ENCODE measurements at regions not wholly inside any gene's neighbourhood (a gene's known extent, or its start where the extent isn't known, plus 50 kb on each side); places are given as distances from the start of the nearest gene placed in this dataset.

- H3K4me1 ChIP-seq (ENCODE audit: insufficient read depth, low read length): no peaks in the 10 kb centered on the region
- WGBS (ENCODE audit: low lambda C conversion rate): 18% methylated on average over 6 of the region's 6 CpGs
- H3K27me3 ChIP-seq (ENCODE audit: control insufficient read depth in 1 of 2, insufficient read depth in 2 of 2, low read length in 2 of 2): no peaks in the 10 kb centered on the region
- intact Hi-C loops (cut with micrococcal nuclease; ENCODE audit: unreplicated experiment): no loop called here
- H3K36me3 ChIP-seq (replicated peaks in 1 of 2; ENCODE audit: control insufficient read depth in 1 of 2, insufficient read depth in 2 of 2, low read length in 2 of 2): no peaks in the 10 kb centered on the region
- H3K4me2 ChIP-seq (ENCODE audit: low read depth, low read length): no peak overlapping the region
- H4K20me1 ChIP-seq (ENCODE audit: insufficient read depth, low read length): no peaks in the 10 kb centered on the region
- ChIA-PET CTCF (ENCODE audit: low intra/inter-chr PET ratio, low total read pairs) (no interaction called here), POLR2A (no interaction called here)
- no peak overlapping the region for H3K27ac ChIP-seq (ENCODE audit: extremely low read length, insufficient read depth, low read length)
- no peaks in the 10 kb centered on the region for H3K9me3 ChIP-seq (ENCODE audit: low read length)
- in situ Hi-C loops (cut with HindIII; ENCODE audit: extremely low pct_ligation_motif_present, low pct_unique_long_range_greater_than_20kb): no loop called here
- H2AFZ ChIP-seq (ENCODE audit: low read length): no peak overlapping the region
- ATAC-seq (no peak), FAIRE-seq (no peak), DNase-seq (ENCODE audit: low spot score) (no peak)
- H3K4me3 ChIP-seq (replicated peaks in 1 of 3; ENCODE audit: insufficient read depth in 1 of 3, low read depth in 2 of 3, low read length in 3 of 3): no peak overlapping the region
- no peak overlapping the region for H3K9ac ChIP-seq (ENCODE audit: insufficient read depth, low read depth, low read length)
- no TSS peak for BruUV-seq (replicated peaks)
- H3K79me2 ChIP-seq (ENCODE audit: insufficient read depth, low read length): no peaks in the 10 kb centered on the region
- TF ChIP-seq HNRNPUL1 (IDR thresholded peaks at IDR 0.05; ENCODE audit: low read depth, low read length) (no peak), FOXK2 (IDR thresholded peaks at IDR 0.05) (no peak), ELK4 (CRISPR knock-in tag; IDR thresholded peaks at IDR 0.05; ENCODE audit: borderline replicate concordance) (no peak), HCFC1 (IDR thresholded peaks at IDR 0.05; ENCODE audit: low read depth, low read length) (no peak), ZNF232 (CRISPR knock-in tag; IDR thresholded peaks at IDR 0.05; ENCODE audit: borderline replicate concordance) (no peak), IRF2 (CRISPR knock-in tag; IDR thresholded peaks at IDR 0.05) (no peak), ERF (CRISPR knock-in tag; IDR thresholded peaks at IDR 0.05) (no peak), THYN1 (CRISPR knock-in tag; IDR thresholded peaks at IDR 0.05; ENCODE audit: borderline replicate concordance, low read depth) (no peak), ATF7 (IDR thresholded peaks at IDR 0.05) (no peak), ATF7 (CRISPR knock-in tag; IDR thresholded peaks at IDR 0.05) (no peak), ZFAT (CRISPR knock-in tag; conservative IDR thresholded peaks at IDR 0.05) (no peak), PAF1 (CRISPR knock-in tag; IDR thresholded peaks at IDR 0.05) (no peak)
- TF ChIP-seq, protein P1, sequence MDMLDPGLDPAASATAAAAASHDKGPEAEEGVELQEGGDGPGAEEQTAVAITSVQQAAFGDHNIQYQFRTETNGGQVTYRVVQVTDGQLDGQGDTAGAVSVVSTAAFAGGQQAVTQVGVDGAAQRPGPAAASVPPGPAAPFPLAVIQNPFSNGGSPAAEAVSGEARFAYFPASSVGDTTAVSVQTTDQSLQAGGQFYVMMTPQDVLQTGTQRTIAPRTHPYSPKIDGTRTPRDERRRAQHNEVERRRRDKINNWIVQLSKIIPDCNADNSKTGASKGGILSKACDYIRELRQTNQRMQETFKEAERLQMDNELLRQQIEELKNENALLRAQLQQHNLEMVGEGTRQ (IDR thresholded peaks at IDR 0.05; ENCODE audit: low read depth, low read length): no peak
- TF ChIP-seq, protein P1 (CRISPR knock-in tag; IDR thresholded peaks at IDR 0.05; ENCODE audit: borderline replicate concordance): no peak
- TF ChIP-seq, protein P2, sequence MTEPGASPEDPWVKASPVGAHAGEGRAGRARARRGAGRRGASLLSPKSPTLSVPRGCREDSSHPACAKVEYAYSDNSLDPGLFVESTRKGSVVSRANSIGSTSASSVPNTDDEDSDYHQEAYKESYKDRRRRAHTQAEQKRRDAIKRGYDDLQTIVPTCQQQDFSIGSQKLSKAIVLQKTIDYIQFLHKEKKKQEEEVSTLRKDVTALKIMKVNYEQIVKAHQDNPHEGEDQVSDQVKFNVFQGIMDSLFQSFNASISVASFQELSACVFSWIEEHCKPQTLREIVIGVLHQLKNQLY (CRISPR knock-in tag; IDR thresholded peaks at IDR 0.05): no peak
- TF ChIP-seq, protein P3, sequence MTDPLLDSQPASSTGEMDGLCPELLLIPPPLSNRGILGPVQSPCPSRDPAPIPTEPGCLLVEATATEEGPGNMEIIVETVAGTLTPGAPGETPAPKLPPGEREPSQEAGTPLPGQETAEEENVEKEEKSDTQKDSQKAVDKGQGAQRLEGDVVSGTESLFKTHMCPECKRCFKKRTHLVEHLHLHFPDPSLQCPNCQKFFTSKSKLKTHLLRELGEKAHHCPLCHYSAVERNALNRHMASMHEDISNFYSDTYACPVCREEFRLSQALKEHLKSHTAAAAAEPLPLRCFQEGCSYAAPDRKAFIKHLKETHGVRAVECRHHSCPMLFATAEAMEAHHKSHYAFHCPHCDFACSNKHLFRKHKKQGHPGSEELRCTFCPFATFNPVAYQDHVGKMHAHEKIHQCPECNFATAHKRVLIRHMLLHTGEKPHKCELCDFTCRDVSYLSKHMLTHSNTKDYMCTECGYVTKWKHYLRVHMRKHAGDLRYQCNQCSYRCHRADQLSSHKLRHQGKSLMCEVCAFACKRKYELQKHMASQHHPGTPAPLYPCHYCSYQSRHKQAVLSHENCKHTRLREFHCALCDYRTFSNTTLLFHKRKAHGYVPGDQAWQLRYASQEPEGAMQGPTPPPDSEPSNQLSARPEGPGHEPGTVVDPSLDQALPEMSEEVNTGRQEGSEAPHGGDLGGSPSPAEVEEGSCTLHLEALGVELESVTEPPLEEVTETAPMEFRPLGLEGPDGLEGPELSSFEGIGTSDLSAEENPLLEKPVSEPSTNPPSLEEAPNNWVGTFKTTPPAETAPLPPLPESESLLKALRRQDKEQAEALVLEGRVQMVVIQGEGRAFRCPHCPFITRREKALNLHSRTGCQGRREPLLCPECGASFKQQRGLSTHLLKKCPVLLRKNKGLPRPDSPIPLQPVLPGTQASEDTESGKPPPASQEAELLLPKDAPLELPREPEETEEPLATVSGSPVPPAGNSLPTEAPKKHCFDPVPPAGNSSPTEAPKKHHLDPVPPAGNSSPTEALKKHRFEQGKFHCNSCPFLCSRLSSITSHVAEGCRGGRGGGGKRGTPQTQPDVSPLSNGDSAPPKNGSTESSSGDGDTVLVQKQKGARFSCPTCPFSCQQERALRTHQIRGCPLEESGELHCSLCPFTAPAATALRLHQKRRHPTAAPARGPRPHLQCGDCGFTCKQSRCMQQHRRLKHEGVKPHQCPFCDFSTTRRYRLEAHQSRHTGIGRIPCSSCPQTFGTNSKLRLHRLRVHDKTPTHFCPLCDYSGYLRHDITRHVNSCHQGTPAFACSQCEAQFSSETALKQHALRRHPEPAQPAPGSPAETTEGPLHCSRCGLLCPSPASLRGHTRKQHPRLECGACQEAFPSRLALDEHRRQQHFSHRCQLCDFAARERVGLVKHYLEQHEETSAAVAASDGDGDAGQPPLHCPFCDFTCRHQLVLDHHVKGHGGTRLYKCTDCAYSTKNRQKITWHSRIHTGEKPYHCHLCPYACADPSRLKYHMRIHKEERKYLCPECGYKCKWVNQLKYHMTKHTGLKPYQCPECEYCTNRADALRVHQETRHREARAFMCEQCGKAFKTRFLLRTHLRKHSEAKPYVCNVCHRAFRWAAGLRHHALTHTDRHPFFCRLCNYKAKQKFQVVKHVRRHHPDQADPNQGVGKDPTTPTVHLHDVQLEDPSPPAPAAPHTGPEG (CRISPR knock-in tag; IDR thresholded peaks at IDR 0.05): no peak
Measured at GRCh38 chr6:164195278-164195941, 780.9 kb downstream of the QKI start.

Data from HepG2 (cell line).